ENCODE measurements at regions not wholly inside any gene's neighbourhood (a gene's known extent, or its start where the extent isn't known, plus 50 kb on each side); places are given as distances from the start of the nearest gene placed in this dataset.

GRCh38 chr13:90630716-90631115 is 716.8 kb upstream of the MIR17HG start:
- no peak for DNase-seq
- no peak for TF ChIP-seq EP300 (IDR thresholded peaks at IDR 0.05)
- TF ChIP-seq POLR2AphosphoS5 (IDR thresholded peaks at IDR 0.05), result no peak
- TF ChIP-seq CTCF (IDR thresholded peaks at IDR 0.05), result no peak
- TF ChIP-seq POLR2A (IDR thresholded peaks at IDR 0.05), result no peak
- WGBS, 2 donors, result 91 to 94% methylated on average over 3 of the region's 3 CpGs
- intact Hi-C loops (cut with DNase I), result no loop called here
- Histone ChIP-seq H3K36me3 (no peaks in the 10 kb centered on the region), H3K27me3 (no peaks in the 10 kb centered on the region), H3K4me3 (no peak overlapping the region), H3K9me3 (no peaks in the 10 kb centered on the region), H3K27ac (no peak overlapping the region), H3K4me1 (peaks cover 0 to 6% (median 0%) of the 10 kb centered on the region in 4 donors)

GRCh38 chr13:90632184-90632583 is 715.3 kb upstream of the MIR17HG start:
- DNase-seq, result no peak
- intact Hi-C loops (cut with DNase I), result no loop called here
- Histone ChIP-seq H3K27me3 (no peaks in the 10 kb centered on the region), H3K4me1 (peaks cover 0 to 6% (median 0%) of the 10 kb centered on the region in 4 donors), H3K4me3 (no peak overlapping the region), H3K36me3 (no peaks in the 10 kb centered on the region), H3K27ac (no peak overlapping the region), H3K9me3 (no peaks in the 10 kb centered on the region)
- WGBS, 2 donors, result 81 to 90% methylated on average over 3 of the region's 3 CpGs
- TF ChIP-seq EP300 (IDR thresholded peaks at IDR 0.05) (no peak), POLR2AphosphoS5 (IDR thresholded peaks at IDR 0.05) (no peak), POLR2A (IDR thresholded peaks at IDR 0.05) (no peak), CTCF (IDR thresholded peaks at IDR 0.05) (no peak)

- intact Hi-C loops (cut with DNase I), result no loop called here
- no peaks in the 10 kb centered on the region for H3K27me3 ChIP-seq
- no peak overlapping the region for H3K27ac ChIP-seq
- H3K9me3 ChIP-seq, result no peaks in the 10 kb centered on the region
- TF ChIP-seq CTCF (IDR thresholded peaks at IDR 0.05) (no peak), POLR2AphosphoS5 (IDR thresholded peaks at IDR 0.05) (no peak), EP300 (IDR thresholded peaks at IDR 0.05) (no peak), POLR2A (IDR thresholded peaks at IDR 0.05) (no peak)
- no peak overlapping the region for H3K4me3 ChIP-seq
- H3K4me1 ChIP-seq, result peaks cover 0 to 6% (median 0%) of the 10 kb centered on the region in 4 donors
- no peaks in the 10 kb centered on the region for H3K36me3 ChIP-seq
- no peak for DNase-seq
Measured at GRCh38 chr13:90633849-90634248, 713.6 kb upstream of the MIR17HG start.

- Histone ChIP-seq H3K36me3 (no peaks in the 10 kb centered on the region), H3K4me3 (no peak overlapping the region), H3K9me3 (no peaks in the 10 kb centered on the region), H3K27me3 (no peaks in the 10 kb centered on the region), H3K4me1 (no peaks in the 10 kb centered on the region), H3K27ac (no peak overlapping the region)
- 89 to 96% methylated on average over 1 of the region's 1 CpG for WGBS, 2 donors
- DNase-seq, result no peak
- intact Hi-C loops (cut with DNase I), result no loop called here
- TF ChIP-seq POLR2AphosphoS5 (IDR thresholded peaks at IDR 0.05) (no peak), EP300 (IDR thresholded peaks at IDR 0.05) (no peak), POLR2A (IDR thresholded peaks at IDR 0.05) (no peak), CTCF (IDR thresholded peaks at IDR 0.05) (no peak)
Measured at GRCh38 chr13:90640976-90641375, 706.5 kb upstream of the MIR17HG start.

GRCh38 chr13:90641884-90642283 is 705.6 kb upstream of the MIR17HG start:
- intact Hi-C loops (cut with DNase I), result no loop called here
- TF ChIP-seq CTCF (IDR thresholded peaks at IDR 0.05) (no peak), POLR2AphosphoS5 (IDR thresholded peaks at IDR 0.05) (no peak), EP300 (IDR thresholded peaks at IDR 0.05) (no peak), POLR2A (IDR thresholded peaks at IDR 0.05) (no peak)
- no peaks in the 10 kb centered on the region for H3K36me3 ChIP-seq
- no peaks in the 10 kb centered on the region for H3K9me3 ChIP-seq
- no peak overlapping the region for H3K4me3 ChIP-seq
- no peaks in the 10 kb centered on the region for H3K4me1 ChIP-seq
- 82 to 86% methylated on average over 2 of the region's 2 CpGs for WGBS, 2 donors
- H3K27me3 ChIP-seq, result no peaks in the 10 kb centered on the region
- no peak for DNase-seq
- H3K27ac ChIP-seq, result no peak overlapping the region

All from sigmoid colon (tissue), 6 donors.